Epithelial cell of prostate (primary cell): ENCODE measurements at regions not wholly inside any gene's neighbourhood (a gene's known extent, or its start where the extent isn't known, plus 50 kb on each side); places are given as distances from the start of the nearest gene placed in this dataset.

Experiments
- DNase-seq: peaks from one replicate; pipeline ENCODE4 v3.0.0-alpha.2; 2011; ENCODE audit warnings: low read depth, low spot score
- H3K27ac ChIP-seq: fragments of 450-650 bp; 2 replicates; pipeline ENCODE4 v1.5.1; 2017; ENCODE audit warnings: mild to moderate bottlenecking

DNA sequence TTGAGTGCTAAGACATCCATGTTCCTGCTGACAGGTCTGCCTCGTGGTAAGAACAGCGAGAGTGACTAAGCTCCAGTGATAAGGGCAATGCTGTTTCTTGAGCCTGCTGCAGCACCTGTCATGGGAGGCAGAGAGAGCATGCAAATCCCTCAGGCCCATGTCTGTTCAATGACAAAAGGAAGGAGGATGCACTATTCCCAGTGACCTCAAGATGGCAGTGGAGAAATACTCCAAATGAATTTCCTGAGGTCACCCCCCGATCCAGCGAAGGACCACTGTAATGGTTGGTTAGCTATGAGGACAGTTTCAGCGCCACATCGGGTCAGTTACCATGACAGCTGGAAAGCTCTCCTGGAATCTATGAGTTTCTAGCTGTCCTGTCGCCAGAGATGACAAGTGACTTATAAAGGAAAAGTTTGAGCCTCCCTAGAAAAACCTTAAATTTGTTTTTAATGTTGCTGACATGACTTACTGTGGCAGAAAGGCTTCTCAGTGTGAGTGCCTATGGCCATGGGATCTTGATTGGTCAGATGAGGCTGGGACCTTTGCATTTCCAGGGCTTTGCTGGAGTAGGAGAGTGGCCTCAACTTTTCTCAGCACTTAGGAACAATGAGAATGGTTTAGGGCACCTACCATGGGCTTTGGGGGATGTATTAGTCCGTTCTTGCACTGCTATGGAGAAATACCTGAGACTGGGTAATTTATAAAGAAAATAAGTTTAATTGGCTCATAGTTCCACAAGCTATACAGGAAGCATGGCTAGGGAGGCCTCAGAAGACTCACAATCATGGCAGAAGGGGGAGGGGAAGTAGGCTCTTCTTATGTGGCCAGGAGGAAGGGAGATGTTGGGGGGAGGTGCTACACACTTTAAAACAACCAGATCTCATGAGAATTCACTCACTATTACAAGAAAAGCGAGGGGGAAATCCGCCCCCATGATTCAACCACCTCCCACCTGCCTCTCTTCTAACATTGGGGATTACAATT lies 88.0 kb upstream of the TMEM260 start:
- peak; percentile 12 for DNase-seq
- no peak overlapping the region for H3K27ac ChIP-seq

GRCh38 chr14:56494167-56494566 lies 85.4 kb upstream of the TMEM260 start:
- H3K27ac ChIP-seq = no peak overlapping the region
- DNase-seq = no peak

GRCh38 chr14:56498112-56498511 lies 81.5 kb upstream of the TMEM260 start:
- no peak for DNase-seq
- H3K27ac ChIP-seq = no peak overlapping the region

DNA sequence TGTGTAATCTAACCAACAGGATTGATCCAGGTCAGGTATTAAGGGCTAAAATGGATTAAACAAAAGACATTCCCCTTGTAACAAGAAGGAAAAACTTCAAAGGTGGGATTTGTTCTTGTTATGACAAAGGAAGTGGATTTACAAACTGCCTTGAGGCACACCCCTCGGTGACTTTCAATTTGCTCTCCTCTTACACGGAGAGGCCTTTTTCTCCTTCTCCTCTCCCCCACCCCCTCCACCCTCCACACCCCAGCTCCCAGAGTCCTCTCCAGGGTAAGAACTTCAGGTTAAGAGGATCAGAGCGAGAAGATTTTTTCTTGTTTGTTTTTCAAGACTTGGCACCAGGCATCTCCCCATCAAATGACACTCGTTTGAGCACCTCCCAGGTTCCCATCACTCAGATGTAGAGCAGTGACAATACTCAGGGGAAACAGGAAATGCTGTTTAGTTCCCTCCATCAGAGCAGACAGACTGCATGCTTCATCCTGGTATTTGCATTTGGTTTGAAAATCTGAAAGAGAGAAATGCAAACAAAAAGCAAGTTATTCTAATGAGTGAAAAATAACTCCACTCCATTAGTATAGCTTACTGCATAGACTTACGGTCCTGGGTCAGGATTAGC lies 77.6 kb upstream of the TMEM260 start:
- H3K27ac ChIP-seq = no peak overlapping the region
- no peak for DNase-seq

- H3K27ac ChIP-seq = no peak overlapping the region
- no peak for DNase-seq
These were observed 74.2 kb upstream of the TMEM260 start for GRCh38 chr14:56505361-56505760.

DNA sequence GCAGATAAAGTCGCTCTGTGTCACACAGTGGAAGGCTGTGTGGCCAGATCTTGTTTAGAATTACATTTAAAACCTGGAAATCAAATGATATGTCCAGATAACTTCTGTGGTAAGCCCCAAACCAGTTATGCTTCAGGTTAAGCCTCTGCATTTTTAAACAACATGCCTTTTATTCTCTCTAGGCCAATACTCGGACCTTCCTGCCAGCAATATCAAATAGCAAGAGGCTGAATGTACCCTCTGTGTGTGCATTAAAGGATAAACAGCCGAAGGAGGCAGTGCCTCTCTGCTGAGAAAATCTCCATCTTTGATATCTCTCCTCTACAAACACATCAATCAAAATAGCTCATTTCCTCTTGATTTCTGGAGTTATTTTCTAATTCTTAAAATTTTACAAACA lies 67.1 kb upstream of the TMEM260 start:
- no peak overlapping the region for H3K27ac ChIP-seq
- no peak for DNase-seq

GRCh38 chr14:56514663-56515371 lies 64.8 kb upstream of the TMEM260 start:
- DNase-seq = no peak
- H3K27ac ChIP-seq = no peak overlapping the region

DNA sequence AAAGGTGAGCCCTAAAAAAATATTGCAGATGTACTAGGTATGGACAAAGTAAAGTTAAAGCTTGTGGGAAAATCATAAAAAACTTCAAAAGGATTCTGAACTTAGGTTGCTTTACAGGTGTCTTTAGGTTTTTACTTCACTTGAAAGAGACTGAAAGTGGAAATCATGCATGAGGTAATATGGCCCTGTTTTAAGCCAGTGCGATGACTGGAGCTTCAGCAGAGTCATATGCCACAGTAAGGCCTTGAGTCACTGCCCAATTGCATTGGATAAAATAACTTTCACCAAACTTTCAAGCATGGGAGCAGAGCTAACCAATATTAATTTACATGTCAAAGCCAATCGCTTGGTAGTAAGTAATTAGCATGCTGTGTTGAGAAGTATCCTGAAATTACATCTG lies 63.9 kb upstream of the TMEM260 start:
- DNase-seq = no peak
- no peak overlapping the region for H3K27ac ChIP-seq

DNA sequence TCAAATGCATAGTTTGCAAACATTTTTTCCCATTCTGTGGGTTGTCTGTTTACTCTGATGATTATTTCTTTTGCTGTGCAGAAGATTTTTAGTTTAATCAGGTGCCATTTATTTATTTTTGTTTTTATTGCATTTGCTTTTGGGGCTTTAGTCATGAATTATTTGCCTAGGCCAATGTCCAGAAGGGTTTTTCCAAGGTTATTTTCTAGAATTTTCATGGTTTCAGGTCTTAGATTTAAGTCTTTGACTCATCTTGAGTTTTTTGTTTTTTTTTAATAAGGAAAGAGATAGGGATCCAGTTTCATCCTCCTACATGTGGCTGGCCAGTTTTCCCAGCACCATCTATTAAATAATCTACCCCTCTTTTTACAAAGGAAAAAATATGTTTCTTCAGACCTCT lies 57.2 kb upstream of the TMEM260 start:
- no peak overlapping the region for H3K27ac ChIP-seq
- DNase-seq = no peak

DNA sequence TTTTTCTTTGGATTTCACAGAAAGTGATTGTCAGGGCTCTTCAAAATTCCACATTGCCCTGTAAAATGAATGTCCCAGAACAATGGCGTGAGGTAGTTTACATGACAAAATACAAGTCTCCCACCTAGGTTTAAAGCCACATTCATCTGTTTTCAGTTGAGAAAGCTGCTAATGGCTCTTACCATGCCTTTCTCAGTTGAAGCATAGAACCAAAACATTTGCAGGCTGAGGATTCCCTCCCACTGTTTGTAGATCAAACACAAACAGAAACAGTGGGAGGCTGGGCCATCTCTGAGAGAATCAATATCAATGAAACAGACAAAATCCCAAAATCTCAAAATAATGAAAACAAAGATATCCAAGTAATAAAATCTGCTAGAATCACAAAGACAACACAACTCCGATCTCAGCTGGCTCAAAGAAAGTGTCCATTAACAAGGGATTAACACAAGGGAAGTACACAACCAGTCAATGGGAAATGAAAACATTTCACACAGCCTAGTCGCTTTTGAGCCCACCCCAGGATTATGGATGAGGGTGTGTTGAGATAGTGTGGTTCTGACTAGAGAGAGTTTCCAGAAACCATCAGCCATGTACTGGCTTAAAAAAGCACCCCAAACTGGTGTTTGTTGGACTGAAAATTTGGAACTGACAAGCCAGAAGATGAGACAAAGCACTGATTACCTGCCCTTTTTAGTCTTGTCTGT lies 54.5 kb upstream of the TMEM260 start:
- DNase-seq = no peak
- no peak overlapping the region for H3K27ac ChIP-seq

DNA sequence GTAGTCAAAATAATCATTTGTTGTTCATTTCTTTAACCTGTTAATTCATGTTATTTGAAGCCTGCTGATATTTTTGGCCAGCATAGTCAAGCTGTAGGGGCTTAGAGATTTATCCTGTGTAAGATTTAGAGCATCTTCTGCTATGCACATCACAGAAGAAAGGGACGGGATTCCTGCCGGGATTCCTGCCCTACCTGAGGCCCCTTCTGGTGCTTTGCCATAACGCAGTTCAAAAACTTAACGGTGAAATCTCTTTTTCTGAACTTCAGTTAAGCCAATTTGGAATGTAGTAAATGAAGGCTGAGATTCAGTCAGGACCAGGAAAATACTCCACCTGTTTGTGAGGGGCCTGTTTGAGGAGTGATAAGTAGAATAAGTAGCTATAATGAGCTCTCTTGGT lies 50.7 kb upstream of the TMEM260 start:
- no peak overlapping the region for H3K27ac ChIP-seq
- no peak for DNase-seq
